ENCODE measurements at regions not wholly inside any gene's neighbourhood (a gene's known extent, or its start where the extent isn't known, plus 50 kb on each side); places are given as distances from the start of the nearest gene placed in this dataset.
"Not testable (repeated sequence)": the region's sequence is repeated elsewhere in the genome, so short reads cannot be mapped to it uniquely, and the experiment has no call there.

GRCh38 chr4:24208691-24209090 is 318.8 kb upstream of the PPARGC1A start:
- no peak for DNase-seq (ENCODE audit: low spot score)

- not testable (repeated sequence) for DNase-seq (ENCODE audit: low spot score)
Observed at GRCh38 chr4:24204708-24205107, 314.9 kb upstream of the PPARGC1A start.

GRCh38 chr4:24203926-24204325 is 314.1 kb upstream of the PPARGC1A start:
- DNase-seq (ENCODE audit: low spot score): no peak

GRCh38 chr4:24202579-24202978 is 312.7 kb upstream of the PPARGC1A start:
- no peak for DNase-seq (ENCODE audit: low spot score)

GRCh38 chr4:24197955-24198354 is 308.1 kb upstream of the PPARGC1A start:
- no peak for DNase-seq (ENCODE audit: low spot score)

GRCh38 chr4:24196785-24197184 is 306.9 kb upstream of the PPARGC1A start:
- DNase-seq (ENCODE audit: low spot score): no peak

GRCh38 chr4:24195991-24196736 is 306.3 kb upstream of the PPARGC1A start:
- no peak for DNase-seq (ENCODE audit: low spot score)

- DNase-seq (ENCODE audit: low spot score): no peak
Observed at GRCh38 chr4:24192018-24192641, 302.3 kb upstream of the PPARGC1A start.

- no peak for DNase-seq (ENCODE audit: low spot score)
Observed at GRCh38 chr4:24190761-24191695, 301.2 kb upstream of the PPARGC1A start.

- no peak for DNase-seq (ENCODE audit: low spot score)
Observed at GRCh38 chr4:24188459-24188858, 298.6 kb upstream of the PPARGC1A start.

- DNase-seq (ENCODE audit: low spot score): no peak
Observed at GRCh38 chr4:24186466-24186865, 296.6 kb upstream of the PPARGC1A start.

GRCh38 chr4:24181005-24181404 is 291.2 kb upstream of the PPARGC1A start:
- no peak for DNase-seq (ENCODE audit: low spot score)

GRCh38 chr4:24180586-24180985 is 290.7 kb upstream of the PPARGC1A start:
- DNase-seq (ENCODE audit: low spot score): no peak

- DNase-seq (ENCODE audit: low spot score): no peak
Observed at GRCh38 chr4:24179201-24179840, 289.5 kb upstream of the PPARGC1A start.

- DNase-seq (ENCODE audit: low spot score): not testable (repeated sequence)
Observed at GRCh38 chr4:24177443-24177842, 287.6 kb upstream of the PPARGC1A start.

GRCh38 chr4:24175707-24176106 is 285.9 kb upstream of the PPARGC1A start:
- DNase-seq (ENCODE audit: low spot score): no peak

GRCh38 chr4:24174602-24175001 is 284.8 kb upstream of the PPARGC1A start:
- no peak for DNase-seq (ENCODE audit: low spot score)

GRCh38 chr4:24172406-24172805 is 282.6 kb upstream of the PPARGC1A start:
- DNase-seq (ENCODE audit: low spot score): no peak

GRCh38 chr4:24169956-24170355 is 280.1 kb upstream of the PPARGC1A start:
- no peak for DNase-seq (ENCODE audit: low spot score)

- DNase-seq (ENCODE audit: low spot score): no peak
Observed at GRCh38 chr4:24168658-24169057, 278.8 kb upstream of the PPARGC1A start.

- DNase-seq (ENCODE audit: low spot score): no peak
Observed at GRCh38 chr4:24166501-24166900, 276.7 kb upstream of the PPARGC1A start.

- DNase-seq (ENCODE audit: low spot score): no peak
Observed at GRCh38 chr4:24164797-24165196, 274.9 kb upstream of the PPARGC1A start.
